Psoas muscle (tissue), 7 donors: ENCODE measurements at regions not wholly inside any gene's neighbourhood (a gene's known extent, or its start where the extent isn't known, plus 50 kb on each side); places are given as distances from the start of the nearest gene placed in this dataset.

Experiments
- ATAC-seq, 4 donors: fragments of 200-7000 bp; cut with Tn5 transposase; one replicate each; pipeline ENCODE4 v1.9.1; 2020; ENCODE audit warnings: moderate library complexity in 3 of 4, mild to moderate bottlenecking in 2 of 4
- DNase-seq, 2 donors: peaks; one replicate each; pipeline ENCODE4 v3.0.0-alpha.2; 2020
- H3K27ac ChIP-seq: fragments of 200-600 bp; one replicate; pipeline ENCODE4 v1.8.0; 2022
- H3K27me3 ChIP-seq, 3 donors: fragments of 200-600 bp in 1 of 3; one replicate each; pipeline versions ENCODE4 v1.6.1 to v1.8.0; 2013 to 2022; ENCODE audit warnings: low read length in 2 of 3, mild to moderate bottlenecking in 2 of 3, moderate library complexity in 1 of 3; ENCODE audit not compliant: insufficient read depth in 3 of 3
- H3K36me3 ChIP-seq, 2 donors: fragments of 200-600 bp in 1 of 2; one replicate each; pipeline versions ENCODE4 v1.6.1 to v1.8.0; 2013 to 2022; ENCODE audit warnings: low read depth in 1 of 2, mild to moderate bottlenecking in 1 of 2, moderate library complexity in 1 of 2; ENCODE audit not compliant: insufficient read depth in 1 of 2
- H3K4me1 ChIP-seq: fragments of 200-600 bp; one replicate; pipeline ENCODE4 v1.8.0; 2022
- H3K4me3 ChIP-seq: fragments of 200-600 bp; one replicate; pipeline ENCODE4 v1.8.0; 2022; ENCODE audit warnings: mild to moderate bottlenecking
- H3K9me3 ChIP-seq: fragments of 200-600 bp; one replicate; pipeline ENCODE4 v1.8.0; 2022
- CTCF ChIP-seq: fragments of 200-600 bp; IDR thresholded peaks from one replicate; pipeline ENCODE4 v1.8.0; 2022; ENCODE audit warnings: antibody characterized with exemption
- WGBS, 3 donors: extraction: QIAGEN DNeasy Blood & Tissue Kit; methylation state at CpG; one replicate each; pipeline versions ENCODE4 v1.1.6 to v1.1.7; 2013; 5-methylcytosine and 5-hydroxymethylcytosine counted together
- intact Hi-C, 2 donors: fragments of 100-400 bp; cut with DNase I; formaldehyde crosslinking; loops; one replicate each; pipeline versions ENCODE4 v1.11.0 to v1.14.2; 2022
- donor health status: healthy with polysubstance abuse.
- donor health status: DM: no; HTN: no; CAD: no; lungs with moderate emphysema.
- donor health status: Bipolar disorder and iron deficiency.
- donor health status: healthy.
- donor health status: DM: yes; HTN: yes; CAD: no.
- donor health status: DM: no; HTN: no; CAD: no.
- donor health status: DM: yes; HTN: yes; CAD: no.

- H3K9me3 ChIP-seq: no peaks in the 10 kb centered on the region
- no peak overlapping the region for H3K27ac ChIP-seq
- intact Hi-C loops: no loop called here
- H3K36me3 ChIP-seq: no peaks in the 10 kb centered on the region
- TF ChIP-seq CTCF: no peak
- H3K4me1 ChIP-seq: no peaks in the 10 kb centered on the region
- ATAC-seq: no peak
- WGBS, 3 donors: 84 to 92% (median 85%) methylated on average over 9 of the region's 9 CpGs
- no peak for DNase-seq
- no peak overlapping the region for H3K4me3 ChIP-seq
- no peaks in the 10 kb centered on the region for H3K27me3 ChIP-seq
These were observed 521.2 kb downstream of the SLC4A3 start for GRCh38 chr2:220148471-220149248.

- WGBS, 3 donors: 89 to 92% (median 90%) methylated on average over 2 of the region's 2 CpGs
- Histone ChIP-seq H3K36me3 (no peaks in the 10 kb centered on the region), H3K27me3 (no peaks in the 10 kb centered on the region), H3K9me3 (no peaks in the 10 kb centered on the region), H3K27ac (no peak overlapping the region), H3K4me3 (no peak overlapping the region), H3K4me1 (no peaks in the 10 kb centered on the region)
- no peak for DNase-seq
- no peak for ATAC-seq
- TF ChIP-seq CTCF: no peak
- intact Hi-C loops: no loop called here
These were observed 523.9 kb downstream of the SLC4A3 start for GRCh38 chr2:220151341-220151740.

- Histone ChIP-seq H3K27me3 (no peaks in the 10 kb centered on the region), H3K4me3 (no peak overlapping the region), H3K27ac (no peak overlapping the region), H3K4me1 (no peaks in the 10 kb centered on the region), H3K36me3 (no peaks in the 10 kb centered on the region), H3K9me3 (no peaks in the 10 kb centered on the region)
- DNase-seq (no peak), ATAC-seq (no peak)
- intact Hi-C loops: no loop called here
- 55 to 69% (median 60%) methylated on average over 4 of the region's 4 CpGs for WGBS, 3 donors
- no peak for TF ChIP-seq CTCF
These were observed 525.0 kb downstream of the SLC4A3 start for GRCh38 chr2:220152281-220152935.

GRCh38 chr2:220153118-220153517 is 525.7 kb downstream of the SLC4A3 start:
- Histone ChIP-seq H3K27me3 (no peaks in the 10 kb centered on the region), H3K9me3 (no peaks in the 10 kb centered on the region), H3K4me1 (no peaks in the 10 kb centered on the region), H3K36me3 (no peaks in the 10 kb centered on the region), H3K27ac (no peak overlapping the region), H3K4me3 (no peak overlapping the region)
- intact Hi-C loops: no loop called here
- TF ChIP-seq CTCF: no peak
- WGBS, 3 donors: 84 to 94% (median 89%) methylated on average over 4 of the region's 4 CpGs
- DNase-seq (no peak), ATAC-seq (no peak)
